CD14-positive monocyte (primary cell): ENCODE measurements at regions not wholly inside any gene's neighbourhood (a gene's known extent, or its start where the extent isn't known, plus 50 kb on each side); places are given as distances from the start of the nearest gene placed in this dataset.

Experiments used
- DNase-seq, 3 donors: peaks; one replicate each; pipeline ENCODE4 v3.0.0-alpha.2; 2011 to 2022
- H2AFZ ChIP-seq: 2 replicates; pipeline ENCODE4 v1.6.0; 2012; ENCODE audit warnings: mild to moderate bottlenecking, low read depth, low read length, inconsistent platforms; ENCODE audit not compliant: insufficient read depth, poor library complexity, severe bottlenecking
- H3K27ac ChIP-seq, 2 donors: 1 replicate in 1 of 2; 2 replicates in 1 of 2; pipeline ENCODE4 v1.5.1; 2012 to 2013; ENCODE audit warnings: low read length in 2 of 2, control low read depth in 1 of 2, inconsistent platforms in 1 of 2, low read depth in 1 of 2, mild to moderate bottlenecking in 1 of 2
- H3K27me3 ChIP-seq, 2 donors: one replicate each; pipeline versions ENCODE4 v1.6.0 to v1.6.1; 2011 to 2013; ENCODE audit warnings: low read length in 2 of 2; ENCODE audit not compliant: control insufficient read depth in 2 of 2, insufficient read depth in 2 of 2
- H3K36me3 ChIP-seq, 2 donors: replicated peaks in 1 of 2; 1 replicate in 1 of 2; 2 replicates in 1 of 2; pipeline versions ENCODE4 v1.5.1 to v1.6.1; 2012 to 2013; ENCODE audit warnings: low read length in 2 of 2, control low read depth in 1 of 2, inconsistent platforms in 1 of 2, mild to moderate bottlenecking in 1 of 2; ENCODE audit not compliant: insufficient read depth in 2 of 2, control insufficient read depth in 1 of 2
- H3K4me1 ChIP-seq, 2 donors: 1 replicate in 1 of 2; 2 replicates in 1 of 2; pipeline versions ENCODE4 v1.5.1 to v1.6.1; 2012 to 2013; ENCODE audit warnings: low read length in 2 of 2, control low read depth in 1 of 2, inconsistent platforms in 1 of 2, mild to moderate bottlenecking in 1 of 2, moderate library complexity in 1 of 2; ENCODE audit not compliant: insufficient read depth in 2 of 2, control insufficient read depth in 1 of 2
- H3K4me2 ChIP-seq: replicated peaks from 2 replicates; pipeline ENCODE3; 2012; ENCODE audit warnings: low read length, moderate library complexity, mild to moderate bottlenecking; ENCODE audit not compliant: poor library complexity, severe bottlenecking; ENCODE audit errors: extremely low read depth
- H3K4me3 ChIP-seq, 3 experiments: fragments of 200-600 bp in 1 of 3; sonication (generic) in 1 of 3; replicated peaks in 1 of 3; 1 replicate in 2 of 3; 2 replicates in 1 of 3; pipeline ENCODE4 v1.5.1; 2011 to 2013; ENCODE audit warnings: low read length in 3 of 3, mild to moderate bottlenecking in 3 of 3, control low read depth in 2 of 3, low read depth in 2 of 3, inconsistent platforms in 1 of 3, moderate library complexity in 1 of 3
- H3K79me2 ChIP-seq: 2 replicates; pipeline ENCODE4 v1.6.0; 2012; ENCODE audit warnings: mild to moderate bottlenecking, control low read depth, inconsistent platforms, low read length, moderate library complexity; ENCODE audit not compliant: insufficient read depth
- H3K9ac ChIP-seq: 2 replicates; pipeline ENCODE4 v1.6.0; 2017; ENCODE audit warnings: low read length, mild to moderate bottlenecking; ENCODE audit not compliant: insufficient read depth, poor library complexity, severe bottlenecking
- H3K9me3 ChIP-seq, 2 donors: replicated peaks in 1 of 2; 1 replicate in 1 of 2; 2 replicates in 1 of 2; pipeline versions ENCODE4 v1.5.1 to v1.6.1; 2012 to 2013; ENCODE audit warnings: low read length in 2 of 2, control low read depth in 1 of 2; ENCODE audit not compliant: control insufficient read depth in 1 of 2, insufficient read depth in 1 of 2
- H4K20me1 ChIP-seq: 2 replicates; pipeline ENCODE4 v1.6.0; 2012; ENCODE audit warnings: mild to moderate bottlenecking, low read length, control low read depth, moderate library complexity; ENCODE audit not compliant: insufficient read depth
- H3K27ac Mint-ChIP-seq, 7 donors: one replicate each; pipeline ENCODE4 v1.8.0; 2020; ENCODE audit warnings: mild to moderate bottlenecking in 7 of 7, mixed read lengths in 7 of 7, moderate library complexity in 6 of 7, inconsistent platforms in 2 of 7
- H3K27me3 Mint-ChIP-seq, 3 donors: one replicate each; pipeline ENCODE4 v1.8.0; 2021 to 2022; ENCODE audit warnings: low read depth in 3 of 3, mild to moderate bottlenecking in 3 of 3, mixed read lengths in 3 of 3, moderate library complexity in 3 of 3, inconsistent platforms in 1 of 3
- H3K36me3 Mint-ChIP-seq, 2 donors: one replicate each; pipeline ENCODE4 v1.8.0; 2020; ENCODE audit warnings: mixed read lengths in 2 of 2, inconsistent platforms in 1 of 2, mild to moderate bottlenecking in 1 of 2
- H3K4me1 Mint-ChIP-seq: one replicate; pipeline ENCODE4 v1.8.0; 2020; ENCODE audit warnings: mild to moderate bottlenecking, mixed read lengths
- H3K4me3 Mint-ChIP-seq, 2 donors: one replicate each; pipeline ENCODE4 v1.8.0; 2020; ENCODE audit warnings: mild to moderate bottlenecking in 2 of 2, mixed read lengths in 2 of 2, moderate library complexity in 1 of 2
- H3K9me3 Mint-ChIP-seq, 7 donors: one replicate each; pipeline ENCODE4 v1.8.0; 2020 to 2022; ENCODE audit warnings: mixed read lengths in 7 of 7, mild to moderate bottlenecking in 6 of 7, moderate library complexity in 6 of 7, inconsistent platforms in 2 of 7
- WGBS: methylation state at CpG from one replicate; pipeline ENCODE4 v1.1.5; 2013; ENCODE audit warnings: missing lambda C conversion rate; ENCODE audit not compliant: insufficient coverage; 5-methylcytosine and 5-hydroxymethylcytosine counted together
- intact Hi-C, 2 donors: fragments of 100-400 bp; cut with micrococcal nuclease; formaldehyde crosslinking; loops; one replicate each; pipeline versions ENCODE4 v1.15.0 to v1.15.1; 2023
- TF ChIP-seq, protein P1 (sequence below): fragments of 200-600 bp; IDR thresholded peaks from one replicate; pipeline ENCODE4 v1.8.0; 2022; ENCODE audit warnings: antibody characterized with exemption, mild to moderate bottlenecking

DNA sequence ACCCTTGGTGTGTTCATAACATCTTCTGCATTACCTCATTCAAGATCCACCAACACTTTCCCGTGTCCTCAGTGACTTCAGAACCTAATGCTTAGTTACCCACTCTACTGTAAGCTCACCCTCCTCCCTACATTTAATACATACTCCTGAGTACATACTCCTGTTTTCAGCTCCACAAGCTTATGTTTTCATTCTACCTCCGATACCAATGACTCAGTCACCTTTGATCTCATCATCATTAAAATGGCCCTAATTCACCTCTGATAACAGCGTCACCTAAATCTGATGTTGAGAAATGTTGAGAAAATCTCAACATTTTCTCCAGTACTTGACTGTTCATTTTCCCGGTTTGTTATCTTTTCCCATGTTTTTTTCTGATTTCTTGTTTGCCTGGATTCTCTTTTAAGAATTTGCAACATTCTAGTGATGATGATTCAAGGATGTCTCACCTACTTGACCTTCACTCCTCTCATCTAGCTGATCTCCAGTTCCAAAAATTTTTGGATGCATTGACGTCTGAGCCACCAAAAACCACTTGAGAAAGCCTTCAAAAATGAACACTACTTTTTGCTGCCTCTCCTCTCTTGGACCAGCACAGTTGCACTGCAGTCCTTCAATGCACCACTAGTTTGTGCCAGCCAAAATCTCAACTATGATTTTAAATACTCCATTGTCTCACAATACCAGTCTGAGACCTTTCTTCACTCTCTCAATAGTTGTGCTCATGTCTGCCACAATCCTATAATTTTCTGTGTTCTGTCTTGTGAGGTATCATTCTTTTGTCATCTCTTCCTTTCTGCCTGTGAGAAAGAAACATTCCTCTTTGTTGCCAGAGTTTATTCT is 220.7 kb upstream of the SEMA6D start:
- intact Hi-C loops, result no loop called here
- H3K36me3 ChIP-seq, result no peaks in the 10 kb centered on the region
- 92% methylated on average over 1 of the region's 5 CpGs for WGBS
- H3K4me2 ChIP-seq, result no peak overlapping the region
- no peaks in the 10 kb centered on the region for H3K4me1 ChIP-seq
- no peaks in the 10 kb centered on the region for H3K79me2 ChIP-seq
- Mint-ChIP-seq H3K36me3 (no peaks in the 10 kb centered on the region), H3K9me3 (no peaks in the 10 kb centered on the region), H3K27me3 (peaks cover 3 to 25% (median 18%) of the 10 kb centered on the region in 3 donors), H3K4me3 (no peak overlapping the region), H3K27ac (no peak overlapping the region), H3K4me1 (no peaks in the 10 kb centered on the region)
- no peak overlapping the region for H3K4me3 ChIP-seq
- no peak overlapping the region for H3K27ac ChIP-seq
- no peaks in the 10 kb centered on the region for H4K20me1 ChIP-seq
- TF ChIP-seq, protein P1, sequence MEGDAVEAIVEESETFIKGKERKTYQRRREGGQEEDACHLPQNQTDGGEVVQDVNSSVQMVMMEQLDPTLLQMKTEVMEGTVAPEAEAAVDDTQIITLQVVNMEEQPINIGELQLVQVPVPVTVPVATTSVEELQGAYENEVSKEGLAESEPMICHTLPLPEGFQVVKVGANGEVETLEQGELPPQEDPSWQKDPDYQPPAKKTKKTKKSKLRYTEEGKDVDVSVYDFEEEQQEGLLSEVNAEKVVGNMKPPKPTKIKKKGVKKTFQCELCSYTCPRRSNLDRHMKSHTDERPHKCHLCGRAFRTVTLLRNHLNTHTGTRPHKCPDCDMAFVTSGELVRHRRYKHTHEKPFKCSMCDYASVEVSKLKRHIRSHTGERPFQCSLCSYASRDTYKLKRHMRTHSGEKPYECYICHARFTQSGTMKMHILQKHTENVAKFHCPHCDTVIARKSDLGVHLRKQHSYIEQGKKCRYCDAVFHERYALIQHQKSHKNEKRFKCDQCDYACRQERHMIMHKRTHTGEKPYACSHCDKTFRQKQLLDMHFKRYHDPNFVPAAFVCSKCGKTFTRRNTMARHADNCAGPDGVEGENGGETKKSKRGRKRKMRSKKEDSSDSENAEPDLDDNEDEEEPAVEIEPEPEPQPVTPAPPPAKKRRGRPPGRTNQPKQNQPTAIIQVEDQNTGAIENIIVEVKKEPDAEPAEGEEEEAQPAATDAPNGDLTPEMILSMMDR, result no peak
- H3K9ac ChIP-seq, result no peak overlapping the region
- H2AFZ ChIP-seq, result no peak overlapping the region
- H3K9me3 ChIP-seq, result no peaks in the 10 kb centered on the region
- no peak for DNase-seq
- peaks cover 52 to 62% of the 10 kb centered on the region in 2 donors for H3K27me3 ChIP-seq

DNA sequence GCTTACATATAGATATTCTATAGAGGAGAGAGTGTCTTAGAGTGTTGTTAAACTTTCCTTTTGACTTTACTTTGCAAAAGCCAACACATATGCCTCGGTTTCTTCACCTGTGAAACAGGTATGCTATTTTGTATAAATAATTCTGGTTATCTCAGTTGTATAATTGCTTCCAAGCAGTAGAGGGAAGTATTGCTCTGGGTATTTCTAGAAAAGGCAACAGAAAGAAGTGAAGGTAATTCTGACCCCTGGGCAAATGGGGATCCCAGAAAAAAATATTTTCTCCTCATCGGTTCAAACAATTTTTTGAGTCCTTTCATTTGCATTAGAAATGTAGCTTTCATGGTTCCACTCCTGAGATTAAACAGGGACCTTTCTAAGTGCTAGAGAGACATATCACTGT is 216.5 kb upstream of the SEMA6D start:
- no CpG with 5 or more reads among the region's 2 CpGs for WGBS
- Mint-ChIP-seq H3K27me3 (peaks cover 23 to 41% (median 40%) of the 10 kb centered on the region in 3 donors), H3K9me3 (no peaks in the 10 kb centered on the region), H3K4me1 (peaks cover 24% of the 10 kb centered on the region), H3K27ac (no peak overlapping the region), H3K4me3 (no peak overlapping the region), H3K36me3 (peaks cover 2 to 4% of the 10 kb centered on the region in 2 donors)
- Histone ChIP-seq H2AFZ (no peak overlapping the region), H3K79me2 (no peaks in the 10 kb centered on the region), H3K9me3 (no peaks in the 10 kb centered on the region), H3K9ac (no peak overlapping the region), H3K4me3 (no peak overlapping the region), H3K4me1 (peaks cover 20 to 21% of the 10 kb centered on the region in 2 donors), H4K20me1 (no peaks in the 10 kb centered on the region), H3K27ac (no peak overlapping the region), H3K27me3 (peaks cover 55 to 70% of the 10 kb centered on the region in 2 donors), H3K4me2 (no peak overlapping the region), H3K36me3 (no peaks in the 10 kb centered on the region)
- intact Hi-C loops, result no loop called here
- TF ChIP-seq, protein P1, result no peak
- DNase-seq, result no peak
